H9 (cell line): ENCODE measurements at regions not wholly inside any gene's neighbourhood (a gene's known extent, or its start where the extent isn't known, plus 50 kb on each side); places are given as distances from the start of the nearest gene placed in this dataset.

Experiments
- DNase-seq: peaks from one replicate; pipeline ENCODE4 v3.0.0-alpha.2; 2017
- H2AFZ ChIP-seq: one replicate; pipeline ENCODE4 v1.6.1; 2013; ENCODE audit warnings: mild to moderate bottlenecking, low read length, control low read depth, moderate library complexity
- H2AK5ac ChIP-seq: 2 replicates; pipeline ENCODE4 v1.6.1; 2013; ENCODE audit warnings: low read length, control low read depth, mixed read lengths; ENCODE audit not compliant: insufficient read length
- H2BK120ac ChIP-seq: one replicate; pipeline ENCODE4 v1.6.1; 2013; ENCODE audit warnings: low read depth, mild to moderate bottlenecking, low read length, control low read depth, inconsistent platforms; ENCODE audit not compliant: poor library complexity, severe bottlenecking
- H2BK12ac ChIP-seq: 2 replicates; pipeline ENCODE4 v1.6.1; 2013; ENCODE audit warnings: low read length, control low read depth, mixed read lengths, low read depth; ENCODE audit not compliant: insufficient read length
- H2BK15ac ChIP-seq: 2 replicates; pipeline ENCODE4 v1.6.1; 2013; ENCODE audit warnings: low read depth, low read length, control low read depth
- H2BK20ac ChIP-seq: one replicate; pipeline ENCODE4 v1.6.1; 2013; ENCODE audit warnings: low read depth, mild to moderate bottlenecking, low read length, control low read depth, inconsistent platforms; ENCODE audit not compliant: poor library complexity, severe bottlenecking
- H2BK5ac ChIP-seq: 2 replicates; pipeline ENCODE4 v1.6.1; 2013; ENCODE audit warnings: low read length, control low read depth, mixed read lengths; ENCODE audit not compliant: insufficient read length
- H3K14ac ChIP-seq: 2 replicates; pipeline ENCODE4 v1.6.1; 2013; ENCODE audit warnings: low read length, control low read depth; ENCODE audit not compliant: insufficient read depth
- H3K18ac ChIP-seq: 2 replicates; pipeline ENCODE4 v1.6.1; 2013; ENCODE audit warnings: low read depth, mild to moderate bottlenecking, mixed read lengths, low read length, control low read depth; ENCODE audit not compliant: insufficient read length
- H3K23ac ChIP-seq: 2 replicates; pipeline ENCODE4 v1.6.1; 2013; ENCODE audit warnings: low read length, control low read depth, mixed read lengths, low read depth; ENCODE audit not compliant: insufficient read length
- H3K23me2 ChIP-seq: 2 replicates; pipeline ENCODE4 v1.6.1; 2013; ENCODE audit warnings: low read depth, mild to moderate bottlenecking, mixed read lengths, low read length, control low read depth; ENCODE audit not compliant: insufficient read length, poor library complexity, severe bottlenecking
- H3K27ac ChIP-seq: 2 replicates; pipeline ENCODE4 v1.5.1; 2013; ENCODE audit warnings: low read length, control low read depth, mixed read lengths, low read depth; ENCODE audit not compliant: insufficient read length
- H3K27me3 ChIP-seq: 2 replicates; pipeline ENCODE4 v1.6.1; 2013; ENCODE audit warnings: low read length, control low read depth, inconsistent platforms; ENCODE audit not compliant: insufficient read depth
- H3K4ac ChIP-seq: 2 replicates; pipeline ENCODE4 v1.6.1; 2013; ENCODE audit warnings: low read depth, mild to moderate bottlenecking, control low read depth, inconsistent platforms, low read length, moderate library complexity
- H3K4me1 ChIP-seq: 2 replicates; pipeline ENCODE4 v1.6.1; 2013; ENCODE audit warnings: low read length, control low read depth, inconsistent platforms; ENCODE audit not compliant: insufficient read depth
- H3K4me2 ChIP-seq: 2 replicates; pipeline ENCODE4 v1.6.1; 2013; ENCODE audit warnings: low read length, control low read depth, mixed read lengths; ENCODE audit not compliant: insufficient read length, insufficient read depth
- H3K56ac ChIP-seq: 2 replicates; pipeline ENCODE4 v1.6.1; 2013; ENCODE audit warnings: low read depth, mild to moderate bottlenecking, mixed read lengths, low read length, control low read depth; ENCODE audit not compliant: insufficient read length
- H3K79me1 ChIP-seq: 2 replicates; pipeline ENCODE4 v1.6.1; 2013; ENCODE audit warnings: low read depth, mild to moderate bottlenecking, moderate library complexity, low read length, control low read depth, inconsistent platforms; ENCODE audit not compliant: insufficient read depth, poor library complexity, severe bottlenecking
- H3K79me2 ChIP-seq: 2 replicates; pipeline ENCODE4 v1.6.1; 2013; ENCODE audit warnings: low read length, control low read depth, inconsistent platforms; ENCODE audit not compliant: insufficient read depth
- H3K9ac ChIP-seq: 2 replicates; pipeline ENCODE4 v1.6.1; 2013; ENCODE audit warnings: low read length, control low read depth, mixed read lengths; ENCODE audit not compliant: insufficient read length; ENCODE audit errors: extremely low read depth
- H3K9me3 ChIP-seq: one replicate; pipeline ENCODE4 v1.6.1; 2013; ENCODE audit warnings: low read depth, low read length, inconsistent platforms; ENCODE audit not compliant: control insufficient read depth
- H3T11ph ChIP-seq: one replicate; pipeline ENCODE4 v1.6.1; 2013; ENCODE audit warnings: mild to moderate bottlenecking, low read length, control low read depth, inconsistent platforms
- H4K20me1 ChIP-seq: one replicate; pipeline ENCODE4 v1.6.1; 2013; ENCODE audit not compliant: control insufficient read depth, insufficient read length, insufficient read depth
- H4K5ac ChIP-seq: 2 replicates; pipeline ENCODE4 v1.6.1; 2013; ENCODE audit warnings: low read depth, mild to moderate bottlenecking, mixed read lengths, low read length, control low read depth; ENCODE audit not compliant: insufficient read length
- H4K8ac ChIP-seq: replicated peaks from 2 replicates; pipeline ENCODE4 v1.6.1; 2013; ENCODE audit warnings: low read length, control low read depth, mixed read lengths, low read depth; ENCODE audit not compliant: insufficient read length
- H4K91ac ChIP-seq: 2 replicates; pipeline ENCODE4 v1.6.1; 2013; ENCODE audit warnings: low read depth, mild to moderate bottlenecking, moderate library complexity, mixed read lengths, low read length, control low read depth; ENCODE audit not compliant: insufficient read length
- H3K27ac Mint-ChIP-seq, 3 experiments: 2 replicates in 2 of 3; 3 replicates in 1 of 3; pipeline ENCODE4 v1.8.0; 2020 to 2021; ENCODE audit warnings: mixed read lengths in 3 of 3, mild to moderate bottlenecking in 1 of 3, moderate library complexity in 1 of 3
- H3K27me3 Mint-ChIP-seq: 2 replicates; pipeline ENCODE4 v1.8.0; 2021; ENCODE audit warnings: low read depth, mild to moderate bottlenecking, moderate library complexity, mixed read lengths
- H3K36me3 Mint-ChIP-seq, 3 experiments: 2 replicates in 2 of 3; 3 replicates in 1 of 3; pipeline ENCODE4 v1.8.0; 2020 to 2021; ENCODE audit warnings: low read depth in 3 of 3, mixed read lengths in 3 of 3; ENCODE audit not compliant: insufficient read depth in 1 of 3
- H3K4me1 Mint-ChIP-seq, 2 experiments: 2 replicates each; pipeline ENCODE4 v1.8.0; 2020; ENCODE audit warnings: mixed read lengths in 2 of 2
- H3K4me3 Mint-ChIP-seq, 2 experiments: 2 replicates in 1 of 2; 3 replicates in 1 of 2; pipeline ENCODE4 v1.8.0; 2020 to 2021; ENCODE audit warnings: mild to moderate bottlenecking in 2 of 2, mixed read lengths in 2 of 2, moderate library complexity in 1 of 2
- H3K9me3 Mint-ChIP-seq, 2 experiments: 2 replicates in 1 of 2; 3 replicates in 1 of 2; pipeline ENCODE4 v1.8.0; 2020; ENCODE audit warnings: mild to moderate bottlenecking in 2 of 2, mixed read lengths in 2 of 2, moderate library complexity in 1 of 2
- CTCF ChIP-seq: fragments of 200-600 bp; sonication (generic); conservative IDR thresholded peaks from 3 replicates; pipeline ENCODE4 v1.8.0; 2021; ENCODE audit warnings: antibody characterized with exemption, mild to moderate bottlenecking
- WGBS: extraction: QIAGEN DNeasy Blood & Tissue Kit; methylation state at CpG from one replicate; pipeline ENCODE4 v1.1.7; 2013; ENCODE audit warnings: missing lambda C conversion rate, low lambda C conversion rate, mixed read lengths; ENCODE audit not compliant: insufficient read length; ENCODE audit errors: extremely low coverage; 5-methylcytosine and 5-hydroxymethylcytosine counted together

- Histone ChIP-seq H3K4me2 (no peak overlapping the region), H3K23ac (no peak overlapping the region), H4K91ac (no peak overlapping the region), H3K4me1 (no peaks in the 10 kb centered on the region), H2BK120ac (no peak overlapping the region), H2BK12ac (no peak overlapping the region), H3K4ac (no peak overlapping the region), H3K23me2 (no peaks in the 10 kb centered on the region), H3K9ac (no peak overlapping the region), H3K79me2 (no peaks in the 10 kb centered on the region), H2AK5ac (no peak overlapping the region), H3K56ac (no peak overlapping the region), H4K20me1 (no peaks in the 10 kb centered on the region), H3K79me1 (no peaks in the 10 kb centered on the region), H2BK15ac (no peak overlapping the region), H3K9me3 (no peaks in the 10 kb centered on the region), H3K14ac (no peak overlapping the region), H4K5ac (no peak overlapping the region), H3K27ac (no peak overlapping the region), H2BK5ac (no peak overlapping the region), H3T11ph (no peak overlapping the region), H3K18ac (no peak overlapping the region), H4K8ac (no peak overlapping the region), H2BK20ac (no peak overlapping the region), H2AFZ (no peak overlapping the region), H3K27me3 (no peaks in the 10 kb centered on the region)
- Mint-ChIP-seq H3K4me1 (peaks cover 5 to 10% of the 10 kb centered on the region in 2 experiments; a peak in 3 of 4 replicates), H3K36me3 (no peaks in the 10 kb centered on the region), H3K27me3 (no peaks in the 10 kb centered on the region), H3K4me3 (no peak overlapping the region), H3K9me3 (no peaks in the 10 kb centered on the region), H3K27ac (no peak overlapping the region)
- no CpG with 5 or more reads among the region's 8 CpGs for WGBS
- no peak for TF ChIP-seq CTCF
- no peak for DNase-seq
Measured at GRCh38 chr12:88737838-88738472, 157.7 kb upstream of the KITLG start.
